Adrenal gland (tissue), 5 donors: ENCODE measurements at regions not wholly inside any gene's neighbourhood (a gene's known extent, or its start where the extent isn't known, plus 50 kb on each side); places are given as distances from the start of the nearest gene placed in this dataset.

Experiments used
- POLR2A ChIP-seq, 2 donors: fragments of 450-650 bp; IDR thresholded peaks; one replicate each; pipeline ENCODE4 v1.6.1; 2017; ENCODE audit warnings: antibody characterized with exemption in 2 of 2, mild to moderate bottlenecking in 2 of 2, moderate library complexity in 1 of 2
- TF ChIP-seq, protein P1 (sequence below), 6 experiments: fragments of 450-650 bp in 4 of 6; fragments of 200-600 bp in 2 of 6; sonication (generic) in 1 of 6; IDR thresholded peaks; 1 replicate in 5 of 6; 2 replicates in 1 of 6; pipeline versions ENCODE4 v1.5.1 to v1.8.0; 2016 to 2021; ENCODE audit warnings: antibody characterized with exemption in 6 of 6, mild to moderate bottlenecking in 2 of 6, moderate library complexity in 1 of 6
- donor health status: DM: no; HTN: no; CAD: no.

DNA sequence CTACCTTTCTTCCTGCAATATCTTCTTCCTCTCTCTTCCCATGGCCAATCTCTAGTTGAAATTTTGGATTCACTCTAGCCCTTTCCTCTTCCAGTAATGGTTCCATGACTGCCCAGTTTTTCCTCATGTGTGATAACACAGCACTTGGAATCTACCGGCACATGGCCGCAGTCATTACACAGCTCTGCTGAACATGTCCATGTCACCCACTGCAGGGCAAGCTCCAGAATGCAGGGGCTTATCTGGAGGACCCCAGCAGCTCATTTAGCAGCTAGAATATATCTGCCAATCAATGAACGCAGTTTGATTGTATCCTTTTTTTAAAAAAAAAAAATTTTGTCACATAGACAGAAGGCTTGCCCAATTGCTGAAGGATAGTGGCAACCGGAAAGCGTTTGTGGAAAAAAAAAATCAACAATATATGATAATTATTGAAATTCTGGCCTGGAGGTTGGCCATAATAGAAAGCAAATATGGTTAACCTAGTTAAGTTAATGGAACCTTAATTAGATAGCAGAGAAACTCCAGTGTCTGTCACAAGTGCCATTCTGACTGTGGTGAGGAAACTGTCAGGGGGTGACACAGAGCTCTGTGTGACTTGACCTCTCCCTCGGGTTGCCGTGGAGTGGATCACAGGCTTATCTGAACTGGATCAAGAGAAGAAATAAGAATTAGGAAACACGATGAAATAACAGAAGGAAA is 426.7 kb downstream of the LIG4 start:
- TF ChIP-seq, protein P1, sequence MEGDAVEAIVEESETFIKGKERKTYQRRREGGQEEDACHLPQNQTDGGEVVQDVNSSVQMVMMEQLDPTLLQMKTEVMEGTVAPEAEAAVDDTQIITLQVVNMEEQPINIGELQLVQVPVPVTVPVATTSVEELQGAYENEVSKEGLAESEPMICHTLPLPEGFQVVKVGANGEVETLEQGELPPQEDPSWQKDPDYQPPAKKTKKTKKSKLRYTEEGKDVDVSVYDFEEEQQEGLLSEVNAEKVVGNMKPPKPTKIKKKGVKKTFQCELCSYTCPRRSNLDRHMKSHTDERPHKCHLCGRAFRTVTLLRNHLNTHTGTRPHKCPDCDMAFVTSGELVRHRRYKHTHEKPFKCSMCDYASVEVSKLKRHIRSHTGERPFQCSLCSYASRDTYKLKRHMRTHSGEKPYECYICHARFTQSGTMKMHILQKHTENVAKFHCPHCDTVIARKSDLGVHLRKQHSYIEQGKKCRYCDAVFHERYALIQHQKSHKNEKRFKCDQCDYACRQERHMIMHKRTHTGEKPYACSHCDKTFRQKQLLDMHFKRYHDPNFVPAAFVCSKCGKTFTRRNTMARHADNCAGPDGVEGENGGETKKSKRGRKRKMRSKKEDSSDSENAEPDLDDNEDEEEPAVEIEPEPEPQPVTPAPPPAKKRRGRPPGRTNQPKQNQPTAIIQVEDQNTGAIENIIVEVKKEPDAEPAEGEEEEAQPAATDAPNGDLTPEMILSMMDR (IDR thresholded peaks at IDR 0.05) = no peak
- TF ChIP-seq POLR2A (IDR thresholded peaks at IDR 0.05) = no peak
